CD4-positive, alpha-beta T cell treated with Interleukin-12 subunit alpha and Interleukin-12 subunit beta, for 1 hour (primary cell): ENCODE measurements at regions not wholly inside any gene's neighbourhood (a gene's known extent, or its start where the extent isn't known, plus 50 kb on each side); places are given as distances from the start of the nearest gene placed in this dataset.
"Not testable (repeated sequence)": the region's sequence is repeated elsewhere in the genome, so short reads cannot be mapped to it uniquely, and the experiment has no call there.

ENCODE experiments used
- DNase-seq: peaks from one replicate; pipeline ENCODE4 v3.0.0-alpha.2; 2020

DNA sequence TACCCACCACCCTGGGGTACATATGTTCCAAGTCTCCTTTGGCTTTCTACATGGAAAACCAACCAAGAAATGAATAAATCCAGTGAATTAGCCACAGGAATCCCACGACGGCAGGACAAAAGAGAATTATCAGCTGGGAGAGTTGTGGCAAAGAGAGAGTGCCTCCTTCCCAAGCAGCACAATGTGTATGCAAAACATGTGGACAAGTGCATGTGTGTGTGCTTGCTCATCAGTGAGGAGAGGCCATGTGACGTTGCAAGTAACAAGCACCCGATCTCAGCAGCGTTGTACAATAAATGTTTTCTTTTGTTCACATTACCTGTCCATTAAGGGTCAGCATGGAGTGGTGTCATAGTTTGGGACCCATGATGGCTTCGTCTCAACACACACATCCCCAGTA lies 50.0 kb upstream of the EMX2 start:
- DNase-seq, result no peak

DNA sequence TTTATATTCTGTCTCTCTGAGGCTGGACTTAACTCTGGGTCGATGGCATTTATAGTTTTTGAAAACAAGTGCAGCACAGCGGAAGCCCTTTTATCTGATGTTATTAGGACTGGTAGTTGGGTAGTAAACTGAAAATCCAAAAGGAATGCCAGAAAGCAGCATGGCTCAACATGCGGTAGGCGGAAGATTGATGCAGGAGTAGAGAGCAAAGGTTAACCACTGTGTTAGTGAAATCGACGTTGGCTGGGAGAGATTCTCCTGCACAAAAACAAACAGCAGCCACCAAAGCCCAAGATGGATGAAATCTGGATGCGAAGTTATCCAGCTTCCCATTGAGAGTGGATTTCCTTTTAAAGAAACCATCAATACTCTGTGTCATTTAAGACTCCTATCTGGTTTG lies 54.5 kb upstream of the EMX2 start:
- DNase-seq, result no peak

DNA sequence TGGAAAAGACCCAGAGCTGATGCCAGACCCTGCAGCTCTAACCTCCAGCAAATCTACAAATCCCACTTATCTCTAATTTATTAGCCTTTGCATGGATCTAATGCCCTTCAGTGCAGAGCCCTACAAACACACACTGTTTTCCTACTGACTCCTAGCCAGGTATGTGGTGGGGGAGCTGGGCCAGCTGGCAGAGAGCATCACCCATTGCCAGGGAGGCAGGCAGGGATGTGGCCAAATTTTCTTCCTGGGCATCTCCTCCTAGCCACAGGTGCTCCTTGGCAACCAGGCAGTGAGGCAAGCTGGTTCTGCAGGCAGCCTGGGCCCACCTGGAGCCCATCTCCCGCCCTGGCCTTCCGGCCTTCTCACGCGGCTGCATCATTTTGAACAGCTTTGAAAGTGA lies 55.9 kb upstream of the EMX2 start:
- no peak for DNase-seq

DNA sequence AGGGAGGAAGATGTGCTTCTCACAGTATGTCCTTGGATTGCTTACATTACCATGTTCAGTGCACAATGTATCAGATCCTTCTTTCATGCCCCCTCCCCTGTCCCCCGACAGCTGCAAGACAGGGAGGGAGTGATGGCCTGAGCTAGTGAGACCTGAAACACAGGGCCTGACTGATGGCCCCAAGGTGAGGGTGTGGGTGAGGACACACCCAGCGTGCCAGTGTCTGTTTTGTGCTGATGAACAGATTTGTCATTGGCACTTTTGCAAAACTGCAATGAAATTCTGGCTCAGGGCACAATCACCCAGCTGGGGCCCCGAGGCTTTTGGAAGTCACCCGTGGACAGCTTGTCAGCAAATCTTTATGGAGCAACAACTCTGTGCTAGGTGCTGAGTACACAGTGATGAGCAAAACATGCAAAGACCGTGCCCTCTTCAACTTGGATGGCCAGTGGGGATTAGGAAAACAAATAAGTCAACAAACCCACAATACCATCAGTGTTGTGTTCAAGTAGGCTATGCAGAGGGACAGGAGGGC lies 59.4 kb upstream of the EMX2 start:
- DNase-seq, result no peak

DNA sequence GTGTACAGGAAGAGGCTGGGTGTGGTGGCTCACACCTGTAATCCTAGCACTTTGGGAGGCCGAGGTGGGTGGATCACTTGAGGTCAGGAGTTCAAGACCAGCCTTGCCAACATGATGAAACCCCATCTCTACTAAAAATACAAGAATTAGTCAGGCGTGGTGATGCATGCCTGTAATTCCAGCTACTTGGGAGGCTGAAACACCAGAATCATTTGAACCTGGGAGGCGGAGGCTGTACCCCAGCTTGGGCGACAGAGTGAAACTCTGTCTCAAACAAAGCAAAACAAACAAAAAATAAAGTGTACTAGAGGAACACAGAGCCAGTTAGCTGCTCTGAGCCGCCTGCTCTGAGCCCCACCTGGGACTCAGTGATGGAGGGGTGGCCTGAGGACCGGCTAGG lies 61.5 kb upstream of the EMX2 start:
- DNase-seq, result not testable (repeated sequence)

DNA sequence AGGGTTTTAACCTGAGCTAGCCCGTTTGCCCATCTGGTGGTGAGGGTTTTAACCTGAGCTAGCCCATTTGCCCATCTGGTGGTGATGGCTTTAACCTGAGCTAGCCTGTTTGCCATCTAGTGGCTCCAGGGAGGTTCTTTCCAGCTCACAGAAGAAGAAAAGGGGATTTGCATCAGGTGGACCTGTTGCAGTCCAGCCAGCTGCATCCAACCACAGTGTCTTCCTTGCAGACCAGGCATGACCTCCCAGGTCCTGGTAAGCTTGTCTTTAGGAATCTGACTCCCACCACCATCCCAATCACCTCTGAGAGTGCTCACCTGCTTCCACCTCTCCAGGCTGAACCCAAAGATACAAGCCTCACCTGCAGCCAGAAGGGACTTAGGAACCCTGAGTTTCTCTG lies 62.4 kb upstream of the EMX2 start:
- DNase-seq, result no peak

DNA sequence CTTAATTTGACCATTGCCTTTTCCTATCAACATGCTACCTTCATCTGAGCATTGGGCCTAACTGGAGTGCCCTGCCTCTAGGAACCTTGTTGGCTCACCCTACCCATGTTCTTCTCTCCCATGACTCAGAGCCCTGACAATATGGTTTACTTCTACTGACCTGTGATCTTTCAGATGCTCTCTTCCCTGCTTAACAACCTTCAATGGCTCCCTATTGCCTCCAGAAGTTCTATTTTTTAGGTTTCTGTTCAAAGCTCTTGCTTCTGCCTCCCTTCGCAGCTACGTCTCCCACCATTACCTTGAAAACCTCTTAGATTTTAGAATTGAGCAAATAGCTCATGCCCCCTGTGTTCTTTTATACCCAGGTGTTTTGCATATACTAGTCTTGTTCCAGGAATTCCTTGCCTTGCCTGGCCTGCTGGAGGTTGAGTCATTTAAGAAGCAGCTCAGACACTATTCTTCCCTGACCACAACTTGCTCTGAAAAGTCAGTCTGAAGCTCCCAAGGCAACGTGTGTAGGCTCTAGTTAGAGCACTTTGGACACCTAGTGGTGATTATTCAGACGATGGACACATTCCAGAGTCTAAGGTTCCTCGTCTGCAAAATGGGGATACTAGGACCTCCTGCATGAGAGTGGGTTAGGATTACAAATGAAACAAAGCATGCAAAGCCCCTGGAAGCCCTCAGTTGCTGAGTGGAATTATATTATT lies 64.4 kb upstream of the EMX2 start:
- DNase-seq, result no peak

DNA sequence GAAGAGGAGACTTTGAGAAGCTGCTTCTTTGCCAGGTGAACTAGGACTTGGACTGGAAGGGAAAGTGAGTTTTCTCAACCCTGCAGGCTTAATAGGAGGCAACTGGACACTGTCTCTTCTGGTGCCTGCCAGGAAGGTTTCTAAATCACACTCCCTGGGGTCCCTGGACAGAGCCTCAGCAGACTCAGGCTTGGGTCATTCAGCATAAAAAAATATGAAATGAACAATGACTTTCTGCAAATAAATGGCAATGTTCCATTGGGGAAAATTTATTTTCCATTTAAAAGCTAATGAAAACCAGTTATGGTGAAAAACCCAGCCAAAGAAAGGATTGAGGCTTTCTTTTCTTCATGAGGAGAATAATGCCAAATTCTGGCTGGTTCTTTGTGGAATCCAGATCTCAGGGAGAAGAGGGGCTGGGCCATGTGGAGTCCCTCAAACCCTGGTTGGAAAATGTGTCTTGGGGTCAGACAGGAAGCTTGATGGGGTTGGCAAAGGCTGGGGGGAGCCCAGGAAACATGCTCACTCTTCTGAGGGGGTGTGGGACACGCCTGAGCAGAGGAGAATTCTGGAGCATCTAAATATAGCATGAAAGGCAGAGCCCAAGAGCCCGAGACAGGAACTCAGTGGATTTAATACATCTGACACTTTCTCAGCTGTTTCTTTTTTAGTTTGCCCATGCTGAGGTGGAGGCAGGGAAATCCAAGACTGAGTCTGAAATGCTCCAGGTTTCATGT lies 65.2 kb upstream of the EMX2 start:
- DNase-seq, result no peak

DNA sequence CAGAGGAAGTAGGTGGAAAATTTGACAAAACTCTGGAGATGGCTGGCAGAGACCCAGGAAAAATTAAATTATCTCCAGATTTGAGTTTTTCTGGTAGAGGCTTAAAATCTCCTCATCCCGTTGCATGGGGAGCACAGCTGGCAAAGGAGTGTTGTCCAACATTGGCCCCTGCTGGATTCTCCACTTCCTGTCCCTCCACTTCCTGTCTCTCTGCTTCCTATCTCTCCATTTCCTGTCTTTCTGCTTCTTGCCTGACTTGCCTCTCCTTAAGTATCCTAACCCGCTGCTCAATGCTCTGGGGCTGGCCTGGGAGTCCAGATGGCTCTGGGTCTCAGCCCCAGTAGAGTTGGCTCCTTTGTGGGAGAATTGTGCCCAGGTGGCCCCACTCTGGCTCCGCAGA lies 65.8 kb upstream of the EMX2 start:
- no peak for DNase-seq

DNA sequence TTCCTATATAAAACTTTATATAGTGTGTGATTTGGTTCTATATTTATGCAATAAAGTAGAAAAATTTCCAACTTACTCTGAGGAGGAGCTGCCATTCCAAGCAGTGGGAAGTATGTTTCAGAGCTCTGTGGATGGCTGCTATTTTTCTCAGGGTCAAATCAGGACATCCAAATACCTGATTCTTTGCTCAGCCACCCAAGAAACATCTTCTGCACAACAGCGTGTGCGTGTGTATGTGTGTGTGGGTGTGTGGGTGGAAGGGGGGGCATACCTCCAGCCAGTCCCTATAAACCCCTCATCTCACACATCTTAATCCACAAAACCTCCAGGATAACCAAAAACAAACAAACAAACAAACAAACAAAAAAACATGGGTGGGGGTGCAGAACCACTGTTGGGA lies 66.3 kb upstream of the EMX2 start:
- no peak for DNase-seq

DNA sequence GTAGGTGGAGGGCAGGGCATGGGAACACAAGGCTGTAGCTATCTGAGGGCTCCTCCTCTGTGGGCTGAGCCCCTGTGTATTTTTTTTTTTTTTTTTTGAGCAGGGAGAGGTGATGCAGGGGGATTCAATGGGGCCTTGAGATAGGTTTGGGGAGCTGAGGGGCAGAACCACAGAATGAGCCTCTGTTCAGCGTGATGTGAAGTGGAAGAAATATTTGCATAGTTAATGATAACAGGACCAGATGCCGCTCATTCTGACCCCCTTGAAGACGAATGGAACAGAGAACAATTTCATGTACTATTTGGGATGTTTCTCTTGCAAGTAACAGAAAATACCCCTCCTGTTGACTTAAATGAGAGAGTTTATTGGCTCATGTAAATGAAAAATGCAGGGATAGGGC lies 69.7 kb upstream of the EMX2 start:
- no peak for DNase-seq

DNA sequence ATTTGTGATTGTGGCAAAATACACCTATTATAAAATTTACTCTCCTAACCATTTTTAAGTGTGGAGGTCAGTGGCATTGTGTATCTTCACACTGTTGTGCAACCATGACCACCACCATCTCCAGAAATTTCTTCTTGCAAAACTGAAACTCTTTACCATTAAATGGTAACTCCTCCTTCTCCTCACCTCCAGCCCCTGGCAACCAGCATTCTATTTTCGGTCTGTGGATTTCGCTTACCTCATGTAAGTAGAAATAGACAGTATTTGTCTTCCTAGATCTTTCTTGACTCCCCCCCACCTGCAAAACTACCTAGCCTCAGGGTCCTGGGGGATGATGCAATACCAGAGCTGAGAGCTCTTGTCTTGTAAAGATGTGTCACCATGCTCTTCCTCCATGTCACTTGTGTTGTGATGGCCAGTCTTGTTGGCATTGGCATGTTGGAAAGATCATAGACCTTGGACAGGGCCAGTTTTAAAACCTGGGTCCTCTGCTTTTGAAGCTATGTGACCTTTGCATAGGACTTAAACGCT lies 71.1 kb upstream of the EMX2 start:
- DNase-seq, result no peak

DNA sequence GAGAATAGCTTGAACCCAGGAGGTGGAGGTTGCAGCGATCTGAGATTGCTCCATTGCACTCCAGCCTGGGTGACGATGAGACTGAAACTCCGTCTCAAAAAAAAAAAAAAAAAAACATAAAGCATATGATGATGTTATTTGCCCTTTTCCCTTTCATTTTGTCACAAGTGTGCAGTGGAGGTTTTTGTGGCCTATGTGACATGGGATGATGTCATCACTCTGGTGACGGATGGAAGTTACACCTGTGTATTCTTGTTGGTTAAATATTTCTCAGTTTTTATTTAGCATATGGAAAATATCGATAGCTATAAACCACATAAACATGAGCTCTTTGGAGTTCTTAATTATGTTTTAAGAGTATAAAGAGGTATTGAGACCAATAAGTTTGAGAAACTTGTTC lies 71.8 kb upstream of the EMX2 start:
- no peak for DNase-seq

DNA sequence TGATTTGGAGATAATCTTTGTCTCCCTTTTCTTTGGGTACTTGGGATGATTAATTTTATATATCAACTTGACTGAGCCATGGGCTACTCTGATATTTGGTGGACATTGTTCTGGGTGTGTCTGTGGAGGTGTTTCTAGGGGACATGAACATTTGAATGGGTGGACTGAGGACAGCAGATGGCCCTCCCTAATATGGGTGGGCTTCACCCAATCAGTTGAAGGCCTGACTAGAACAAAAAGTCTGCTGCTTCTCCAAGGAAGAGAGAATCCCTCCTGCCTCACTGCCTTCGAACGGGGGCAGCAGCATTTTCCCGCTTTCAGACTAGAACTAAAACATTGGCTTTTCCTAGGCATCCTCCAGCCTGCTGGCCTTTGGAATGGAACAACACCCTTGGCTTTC lies 73.9 kb upstream of the EMX2 start:
- DNase-seq, result no peak

DNA sequence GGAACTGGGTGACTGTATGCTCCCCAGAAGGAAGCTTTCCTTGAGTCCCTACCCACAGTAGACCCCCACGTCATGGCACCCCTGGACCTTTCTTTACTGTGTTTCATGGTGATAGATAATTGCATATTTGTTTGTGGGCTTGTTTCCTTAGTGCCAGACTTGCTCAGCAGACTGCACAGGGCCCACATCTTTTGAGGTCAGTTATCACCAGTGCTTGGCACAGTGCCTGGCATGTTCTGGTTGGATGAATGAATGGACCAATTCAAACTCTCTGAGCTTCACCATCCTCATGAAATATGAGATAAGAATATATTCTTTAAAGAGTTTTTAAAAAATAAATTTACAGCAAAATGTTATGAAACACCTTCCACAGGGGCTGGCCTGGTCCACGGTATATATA lies 78.4 kb upstream of the EMX2 start:
- no peak for DNase-seq

DNA sequence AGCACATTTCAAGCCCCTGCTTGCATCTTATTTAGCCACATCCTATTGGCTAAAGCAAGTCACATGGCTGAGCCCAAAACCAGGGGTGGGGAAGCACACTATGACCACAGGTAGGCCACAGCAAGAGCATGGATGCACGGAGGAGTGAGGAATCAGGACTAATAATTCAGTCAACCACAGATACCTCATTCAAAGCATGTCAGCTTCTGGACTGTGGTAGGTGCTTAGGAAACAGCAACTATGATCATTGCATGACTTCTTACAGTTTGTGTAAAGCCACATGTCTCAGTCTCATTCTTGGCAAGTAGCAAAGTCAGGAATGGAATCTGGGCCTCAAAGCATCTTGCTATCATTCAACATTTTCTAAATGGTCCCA lies 79.0 kb upstream of the EMX2 start:
- DNase-seq, result no peak

DNA sequence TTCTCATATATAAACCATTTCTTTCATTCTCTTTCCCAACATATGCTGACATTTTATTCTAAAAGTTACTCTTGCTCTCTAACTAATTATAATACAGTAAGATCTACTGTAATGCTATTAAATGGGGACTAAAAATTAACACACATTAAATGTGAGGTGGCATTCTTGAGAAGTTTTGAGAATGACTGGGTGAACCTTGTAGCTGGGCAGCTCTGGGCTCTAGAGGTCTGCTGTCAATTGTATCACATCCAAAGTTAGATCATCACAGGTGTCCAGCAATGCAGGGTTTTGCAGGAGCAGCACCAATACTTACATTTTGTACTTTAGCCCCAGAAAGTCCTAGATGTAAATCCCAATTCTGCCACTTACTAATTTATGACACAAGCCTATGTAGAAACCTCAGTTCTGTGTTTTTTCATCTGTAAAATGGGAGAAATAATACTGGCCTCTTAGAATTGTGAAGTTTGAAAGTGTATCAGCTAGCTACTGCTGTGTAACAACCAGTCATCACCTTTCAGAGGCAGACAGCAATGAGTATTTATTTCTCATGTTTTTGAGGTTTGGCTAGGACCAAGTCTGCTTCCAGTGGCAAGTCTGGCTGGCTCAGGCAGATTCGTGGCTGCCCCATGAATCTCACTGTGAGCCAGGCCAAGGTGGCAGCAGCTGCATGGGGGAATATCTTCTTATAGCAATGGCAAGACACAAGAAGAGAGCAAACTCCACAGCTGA lies 79.6 kb upstream of the EMX2 start:
- DNase-seq, result no peak

DNA sequence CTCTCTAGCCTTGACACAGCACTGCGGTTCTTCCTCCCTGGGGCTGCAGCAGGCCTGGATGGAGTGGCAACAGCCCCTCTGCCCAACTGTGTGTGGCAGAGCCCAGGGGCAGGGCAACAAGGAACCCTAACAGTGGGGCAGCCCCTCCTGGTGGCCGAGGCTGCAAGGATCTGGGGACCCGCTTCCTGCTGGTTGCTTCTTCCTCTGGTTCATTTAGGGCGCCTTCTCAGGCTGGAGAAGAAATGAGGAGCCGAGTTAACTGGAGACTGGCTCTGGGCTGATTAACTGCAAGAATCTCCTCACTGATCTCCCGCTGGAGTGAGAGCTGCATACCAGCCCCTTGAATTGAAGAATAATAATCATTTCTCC lies 80.1 kb upstream of the EMX2 start:
- no peak for DNase-seq

DNA sequence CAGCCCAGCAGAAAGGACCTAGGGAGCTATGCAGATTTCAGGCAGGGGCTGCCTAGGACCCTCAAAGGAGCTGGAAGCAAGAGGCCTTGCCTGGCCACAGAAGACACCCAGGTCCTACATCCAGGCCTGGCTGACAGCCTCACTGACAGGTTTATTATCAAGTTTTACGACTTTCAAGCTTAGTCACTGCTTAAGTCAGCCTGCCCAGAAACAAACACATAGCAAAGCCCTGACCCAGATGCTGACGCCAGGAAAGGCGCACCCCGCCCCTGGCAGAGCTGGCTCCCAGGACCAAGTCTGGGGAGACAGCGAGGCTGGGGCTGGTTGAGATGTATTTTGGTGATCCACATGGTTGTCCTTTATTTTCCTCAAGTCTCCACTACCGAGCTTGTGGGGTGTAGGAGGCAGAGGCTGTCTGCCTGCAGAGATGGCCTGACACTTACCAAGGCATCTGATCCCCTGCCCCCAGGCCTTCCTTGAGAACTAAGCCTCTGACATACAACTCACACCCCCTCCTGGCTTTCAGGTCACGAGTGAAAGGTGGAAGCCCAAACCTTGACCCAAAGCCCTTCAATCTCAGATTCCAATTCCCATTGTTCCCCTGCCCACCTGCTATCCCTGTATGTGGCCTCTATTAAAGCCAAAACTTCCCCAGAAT lies 80.7 kb upstream of the EMX2 start:
- no peak for DNase-seq

DNA sequence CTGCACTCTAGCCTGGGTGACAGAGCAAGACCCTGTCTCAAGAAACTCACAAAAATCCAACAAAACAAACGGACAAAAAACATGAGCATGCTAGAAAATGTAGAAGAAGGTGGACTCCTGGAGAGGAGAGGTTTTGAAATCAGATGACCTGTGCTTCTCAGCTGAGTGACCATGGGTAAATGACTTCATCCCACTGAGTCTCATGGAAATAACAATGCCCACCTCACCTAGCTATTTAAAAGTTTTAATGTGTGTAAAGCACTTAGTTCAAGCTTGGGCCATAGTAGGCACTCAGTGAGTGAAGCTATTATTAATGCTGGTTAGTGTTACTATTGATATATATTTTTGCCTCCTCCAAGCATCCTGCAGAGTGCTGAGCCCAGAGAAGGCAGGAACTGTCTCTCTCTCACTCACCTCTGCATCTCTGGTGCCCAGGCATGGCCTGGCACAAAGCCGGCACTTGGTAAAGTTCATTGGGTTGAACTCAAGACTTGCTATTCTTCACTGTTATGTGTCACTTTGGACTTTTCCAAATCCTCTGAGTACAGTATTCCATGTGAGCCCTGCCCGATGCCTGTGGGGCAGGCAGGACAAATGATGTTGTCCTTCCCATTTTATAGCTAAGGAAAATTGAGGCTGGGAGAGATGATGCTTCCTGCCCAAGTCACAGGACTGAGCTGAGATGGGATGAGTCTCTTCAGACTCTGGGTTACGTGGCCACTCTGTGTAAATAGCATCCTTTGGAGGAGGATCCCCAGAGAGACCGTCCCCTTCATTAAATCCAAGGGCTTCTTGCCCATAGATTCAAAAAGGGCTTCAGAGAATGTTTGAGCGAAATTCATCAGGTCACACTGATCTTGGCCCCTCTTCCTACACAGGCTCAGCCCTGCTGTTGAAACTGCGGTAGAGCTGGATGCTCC lies 81.4 kb upstream of the EMX2 start:
- DNase-seq, result no peak

DNA sequence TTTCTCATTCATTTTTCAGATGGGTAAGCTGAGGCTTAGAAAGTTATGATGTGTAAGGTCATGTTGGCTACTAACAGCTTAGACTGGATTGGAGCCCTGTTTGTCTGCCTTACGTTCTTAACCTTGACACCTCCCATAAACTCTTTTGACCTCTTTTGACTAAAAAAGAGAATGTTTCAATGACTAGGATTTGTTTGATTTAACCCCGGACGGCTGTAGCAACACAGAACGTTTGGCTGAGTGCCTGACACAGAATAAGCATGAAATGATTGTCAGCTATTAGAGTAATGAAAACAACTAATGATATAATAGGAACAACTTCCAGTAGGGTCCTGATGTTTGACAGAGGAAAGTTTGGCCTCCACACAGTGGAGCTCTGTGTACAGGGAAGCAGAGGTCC lies 83.3 kb upstream of the PDZD8 start:
- DNase-seq, result no peak

DNA sequence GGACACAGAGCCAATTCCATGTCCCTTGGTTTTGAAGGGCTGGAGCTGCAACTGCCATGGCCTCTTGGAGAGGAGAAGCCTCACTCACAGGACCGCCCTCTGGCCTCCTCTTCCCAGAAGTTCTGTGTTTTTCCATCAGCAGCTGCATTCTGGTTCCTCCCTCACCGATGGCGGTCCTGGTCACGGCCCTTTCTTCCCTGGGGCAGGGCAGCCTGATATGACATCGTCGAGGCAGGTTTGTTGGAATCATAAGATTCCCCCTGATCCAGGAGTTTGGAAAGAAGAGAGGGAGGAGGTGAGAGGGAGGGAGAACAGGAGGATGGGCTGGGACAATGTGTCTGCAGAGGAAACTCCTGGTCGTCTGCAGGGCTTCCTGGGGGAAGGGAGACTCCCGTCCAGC lies 82.7 kb upstream of the PDZD8 start:
- DNase-seq, result no peak
